ENCODE measurements at regions not wholly inside any gene's neighbourhood (a gene's known extent, or its start where the extent isn't known, plus 50 kb on each side); places are given as distances from the start of the nearest gene placed in this dataset.
"Not testable (repeated sequence)": the region's sequence is repeated elsewhere in the genome, so short reads cannot be mapped to it uniquely, and the experiment has no call there.

GRCh38 chr22:11627798-11628650, 3900.0 kb upstream of the OR11H1 start:
- Histone ChIP-seq H3K9me3 (ENCODE audit: control insufficient read depth, insufficient read depth, low read depth, low read length) (no peaks in the 10 kb centered on the region), H3K36me3 (ENCODE audit: control insufficient read depth, insufficient read depth, low read length) (no peaks in the 10 kb centered on the region), H2AFZ (ENCODE audit: low read length) (no peak overlapping the region), H3K27ac (ENCODE audit: insufficient read depth, low read length) (no peak overlapping the region), H3K9ac (ENCODE audit: insufficient read depth, low read length) (no peak overlapping the region), H3K4me1 (ENCODE audit: control insufficient read depth, extremely low read depth, insufficient read depth, low read length) (no peaks in the 10 kb centered on the region), H4K20me1 (ENCODE audit: control insufficient read depth, extremely low read depth, insufficient read depth, low read length) (no peaks in the 10 kb centered on the region), H3K79me2 (ENCODE audit: control insufficient read depth, insufficient read depth, low read length) (no peaks in the 10 kb centered on the region), H3K4me3 (replicated peaks in 1 of 4; ENCODE audit: control extremely low read depth in 1 of 4, insufficient read depth in 1 of 4, low read depth in 3 of 4, low read length in 4 of 4) (no peak overlapping the region), H3K27me3 (ENCODE audit: control insufficient read depth, insufficient read depth, low read length) (no peaks in the 10 kb centered on the region), H3K4me2 (ENCODE audit: extremely low read depth, insufficient read depth, low read length) (no peak overlapping the region)
- TF ChIP-seq, protein P1, sequence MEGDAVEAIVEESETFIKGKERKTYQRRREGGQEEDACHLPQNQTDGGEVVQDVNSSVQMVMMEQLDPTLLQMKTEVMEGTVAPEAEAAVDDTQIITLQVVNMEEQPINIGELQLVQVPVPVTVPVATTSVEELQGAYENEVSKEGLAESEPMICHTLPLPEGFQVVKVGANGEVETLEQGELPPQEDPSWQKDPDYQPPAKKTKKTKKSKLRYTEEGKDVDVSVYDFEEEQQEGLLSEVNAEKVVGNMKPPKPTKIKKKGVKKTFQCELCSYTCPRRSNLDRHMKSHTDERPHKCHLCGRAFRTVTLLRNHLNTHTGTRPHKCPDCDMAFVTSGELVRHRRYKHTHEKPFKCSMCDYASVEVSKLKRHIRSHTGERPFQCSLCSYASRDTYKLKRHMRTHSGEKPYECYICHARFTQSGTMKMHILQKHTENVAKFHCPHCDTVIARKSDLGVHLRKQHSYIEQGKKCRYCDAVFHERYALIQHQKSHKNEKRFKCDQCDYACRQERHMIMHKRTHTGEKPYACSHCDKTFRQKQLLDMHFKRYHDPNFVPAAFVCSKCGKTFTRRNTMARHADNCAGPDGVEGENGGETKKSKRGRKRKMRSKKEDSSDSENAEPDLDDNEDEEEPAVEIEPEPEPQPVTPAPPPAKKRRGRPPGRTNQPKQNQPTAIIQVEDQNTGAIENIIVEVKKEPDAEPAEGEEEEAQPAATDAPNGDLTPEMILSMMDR (conservative IDR thresholded peaks at IDR 0.05 in 1 of 2, IDR thresholded peaks at IDR 0.05 in 1 of 2; ENCODE audit: low read depth in 1 of 2, low read length in 2 of 2), result no peak
- no peak for TF ChIP-seq EZH2 (IDR thresholded peaks at IDR 0.05; ENCODE audit: low read length, missing control alignments)
- no peak for DNase-seq (ENCODE audit: low read depth in 2 of 2)

DNA sequence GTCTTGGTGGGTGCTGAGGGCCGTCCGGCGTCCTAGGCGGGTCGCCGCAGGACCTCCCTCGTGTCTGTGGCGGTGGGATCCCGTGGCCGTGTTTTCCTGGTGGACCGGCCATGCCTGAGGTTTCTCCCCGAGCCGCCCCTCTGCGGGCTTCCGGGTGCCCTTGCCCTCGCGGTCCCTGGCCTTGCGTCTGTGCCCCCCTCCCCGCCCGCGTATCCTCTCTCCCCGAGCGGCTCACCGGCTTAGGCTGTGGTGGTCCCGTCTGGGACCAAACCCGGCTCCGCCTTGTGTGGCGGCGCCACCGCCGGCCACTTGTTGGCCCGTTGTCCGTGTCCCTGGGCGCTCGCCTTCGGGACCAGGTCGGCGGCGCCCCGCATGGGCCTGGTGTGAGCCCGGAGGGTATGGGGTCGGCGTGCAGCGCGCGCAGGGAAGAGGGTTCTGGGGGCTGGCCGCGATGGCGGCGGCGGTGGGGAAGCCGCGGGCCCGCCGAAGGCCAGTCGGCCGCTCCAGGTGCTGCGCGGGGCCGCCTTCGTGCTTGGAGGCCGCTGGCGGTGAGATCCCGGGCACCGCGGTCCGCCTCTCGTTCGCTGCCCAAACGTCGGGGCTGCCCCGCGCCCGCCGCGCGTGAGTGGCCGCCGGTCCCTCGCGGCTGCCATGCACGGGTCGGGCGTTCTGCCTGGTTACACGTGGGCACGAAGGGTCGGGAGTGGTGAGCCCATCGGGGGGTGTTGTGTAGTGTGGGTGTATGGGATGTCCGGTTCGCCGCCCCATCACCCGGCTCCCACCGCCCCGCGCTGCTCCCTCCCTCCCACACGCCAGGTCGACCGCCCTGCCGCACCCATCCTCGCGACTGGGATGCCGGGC, 3899.1 kb upstream of the OR11H1 start:
- no peak overlapping the region for H3K4me2 ChIP-seq (ENCODE audit: extremely low read depth, insufficient read depth, low read length)
- no peaks in the 10 kb centered on the region for H3K27me3 ChIP-seq (ENCODE audit: control insufficient read depth, insufficient read depth, low read length)
- no peaks in the 10 kb centered on the region for H3K9me3 ChIP-seq (ENCODE audit: control insufficient read depth, insufficient read depth, low read depth, low read length)
- no peak overlapping the region for H3K4me3 ChIP-seq (replicated peaks in 1 of 4; ENCODE audit: control extremely low read depth in 1 of 4, insufficient read depth in 1 of 4, low read depth in 3 of 4, low read length in 4 of 4)
- TF ChIP-seq, protein P1 (conservative IDR thresholded peaks at IDR 0.05 in 1 of 2, IDR thresholded peaks at IDR 0.05 in 1 of 2; ENCODE audit: low read depth in 1 of 2, low read length in 2 of 2), result no peak
- no peak for TF ChIP-seq EZH2 (IDR thresholded peaks at IDR 0.05; ENCODE audit: low read length, missing control alignments)
- no peaks in the 10 kb centered on the region for H3K4me1 ChIP-seq (ENCODE audit: control insufficient read depth, extremely low read depth, insufficient read depth, low read length)
- H3K79me2 ChIP-seq (ENCODE audit: control insufficient read depth, insufficient read depth, low read length), result no peaks in the 10 kb centered on the region
- no peak overlapping the region for H3K27ac ChIP-seq (ENCODE audit: insufficient read depth, low read length)
- no peak for DNase-seq (ENCODE audit: low read depth in 2 of 2)
- H3K9ac ChIP-seq (ENCODE audit: insufficient read depth, low read length), result no peak overlapping the region
- H2AFZ ChIP-seq (ENCODE audit: low read length), result no peak overlapping the region
- no peaks in the 10 kb centered on the region for H4K20me1 ChIP-seq (ENCODE audit: control insufficient read depth, extremely low read depth, insufficient read depth, low read length)
- H3K36me3 ChIP-seq (ENCODE audit: control insufficient read depth, insufficient read depth, low read length), result no peaks in the 10 kb centered on the region

DNA sequence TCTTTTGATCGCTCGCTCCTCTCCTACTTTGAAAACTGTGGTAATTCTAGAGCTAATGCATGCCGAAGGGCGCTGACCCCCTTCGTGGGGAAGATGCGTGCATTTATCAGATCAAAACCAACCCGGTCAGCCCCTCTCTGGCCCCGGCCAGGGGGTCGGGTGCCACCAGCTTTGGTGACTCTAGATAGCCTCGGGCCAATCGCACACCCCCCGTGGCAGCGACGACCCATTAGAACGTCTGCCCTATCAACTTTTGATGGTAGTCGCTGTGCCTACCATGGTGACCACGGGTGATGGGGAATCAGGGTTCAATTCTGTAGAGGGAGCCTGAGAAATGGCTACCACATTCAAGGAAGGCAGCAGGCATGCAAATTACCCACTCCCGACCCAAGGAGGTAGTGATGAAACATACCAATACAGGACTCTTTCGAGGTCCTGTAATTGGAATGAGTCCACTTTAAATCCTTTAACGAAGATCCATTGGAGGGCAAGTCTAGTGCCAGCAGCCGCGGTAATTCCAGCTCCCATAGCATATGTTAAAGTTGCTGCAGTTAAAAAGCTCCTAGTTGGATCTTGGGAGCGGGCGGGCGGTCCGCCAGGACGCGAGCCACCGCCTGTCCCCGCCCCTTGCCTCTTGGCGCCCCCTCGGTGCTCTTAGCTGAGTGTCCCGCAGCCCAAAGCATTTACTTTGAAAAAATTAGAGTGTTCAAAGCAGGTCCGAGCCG, 3898.2 kb upstream of the OR11H1 start:
- no peak overlapping the region for H3K27ac ChIP-seq (ENCODE audit: insufficient read depth, low read length)
- H3K79me2 ChIP-seq (ENCODE audit: control insufficient read depth, insufficient read depth, low read length), result no peaks in the 10 kb centered on the region
- no peak overlapping the region for H3K4me2 ChIP-seq (ENCODE audit: extremely low read depth, insufficient read depth, low read length)
- H3K4me1 ChIP-seq (ENCODE audit: control insufficient read depth, extremely low read depth, insufficient read depth, low read length), result no peaks in the 10 kb centered on the region
- H3K36me3 ChIP-seq (ENCODE audit: control insufficient read depth, insufficient read depth, low read length), result no peaks in the 10 kb centered on the region
- no peaks in the 10 kb centered on the region for H3K27me3 ChIP-seq (ENCODE audit: control insufficient read depth, insufficient read depth, low read length)
- H3K4me3 ChIP-seq (replicated peaks in 1 of 4; ENCODE audit: control extremely low read depth in 1 of 4, insufficient read depth in 1 of 4, low read depth in 3 of 4, low read length in 4 of 4), result no peak overlapping the region
- H4K20me1 ChIP-seq (ENCODE audit: control insufficient read depth, extremely low read depth, insufficient read depth, low read length), result no peaks in the 10 kb centered on the region
- TF ChIP-seq, protein P1 (conservative IDR thresholded peaks at IDR 0.05 in 1 of 2, IDR thresholded peaks at IDR 0.05 in 1 of 2; ENCODE audit: low read depth in 1 of 2, low read length in 2 of 2), result no peak
- no peak for TF ChIP-seq EZH2 (IDR thresholded peaks at IDR 0.05; ENCODE audit: low read length, missing control alignments)
- no peak overlapping the region for H2AFZ ChIP-seq (ENCODE audit: low read length)
- no peaks in the 10 kb centered on the region for H3K9me3 ChIP-seq (ENCODE audit: control insufficient read depth, insufficient read depth, low read depth, low read length)
- no peak overlapping the region for H3K9ac ChIP-seq (ENCODE audit: insufficient read depth, low read length)
- no peak for DNase-seq (ENCODE audit: low read depth in 2 of 2)

DNA sequence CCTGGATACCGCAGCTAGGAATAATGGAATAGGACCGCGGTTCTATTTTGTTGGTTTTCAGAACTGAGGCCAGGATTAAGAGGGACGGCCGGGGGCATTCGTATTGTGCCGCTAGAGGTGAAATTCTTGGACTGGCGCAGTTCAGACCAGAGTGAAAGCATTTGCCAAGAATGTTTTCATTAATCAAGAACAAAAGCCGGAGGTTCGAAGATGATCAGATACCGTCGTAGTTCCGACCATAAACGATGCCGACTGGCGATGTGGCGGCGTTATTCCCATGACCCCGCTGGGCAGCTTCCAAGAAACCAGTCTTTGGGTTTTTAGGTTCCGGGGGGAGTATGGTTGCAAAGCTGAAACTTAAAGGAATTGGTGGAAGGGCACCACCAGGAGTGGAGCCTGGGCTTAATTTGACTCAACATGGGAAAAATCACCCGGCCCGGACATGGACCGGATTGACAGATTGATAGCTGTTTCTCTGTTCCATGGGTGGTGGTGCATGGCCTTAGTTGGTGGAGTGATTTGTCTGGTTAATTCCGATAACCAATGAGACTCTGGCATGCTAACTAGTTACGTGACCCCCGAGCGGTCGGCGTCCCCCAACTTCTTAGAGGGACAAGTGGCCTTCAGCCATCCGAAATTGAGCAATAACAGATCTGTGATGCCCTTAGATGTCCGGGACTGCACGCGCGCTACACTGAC, 3897.5 kb upstream of the OR11H1 start:
- DNase-seq (ENCODE audit: low read depth in 2 of 2), result peak; percentile 6 to 7

More for the DNA sequence above, 3897.5 kb upstream of the OR11H1 start:
- H3K4me3 ChIP-seq (replicated peaks in 1 of 4; ENCODE audit: control extremely low read depth in 1 of 4, insufficient read depth in 1 of 4, low read depth in 3 of 4, low read length in 4 of 4); H2AFZ ChIP-seq (ENCODE audit: low read length); H4K20me1 ChIP-seq (ENCODE audit: control insufficient read depth, extremely low read depth, insufficient read depth, low read length); H3K27me3 ChIP-seq (ENCODE audit: control insufficient read depth, insufficient read depth, low read length); H3K9ac ChIP-seq (ENCODE audit: insufficient read depth, low read length); H3K36me3 ChIP-seq (ENCODE audit: control insufficient read depth, insufficient read depth, low read length); H3K4me2 ChIP-seq (ENCODE audit: extremely low read depth, insufficient read depth, low read length); H3K27ac ChIP-seq (ENCODE audit: insufficient read depth, low read length); H3K9me3 ChIP-seq (ENCODE audit: control insufficient read depth, insufficient read depth, low read depth, low read length); H3K4me1 ChIP-seq (ENCODE audit: control insufficient read depth, extremely low read depth, insufficient read depth, low read length); H3K79me2 ChIP-seq (ENCODE audit: control insufficient read depth, insufficient read depth, low read length): not testable (repeated sequence)

Measured in fibroblast of lung (primary cell).